Dedifferentiated amniotic fluid mesenchymal stem cell (primary cell): ENCODE measurements at regions not wholly inside any gene's neighbourhood (a gene's known extent, or its start where the extent isn't known, plus 50 kb on each side); places are given as distances from the start of the nearest gene placed in this dataset.

Experiments
- DNase-seq: peaks from one replicate; pipeline ENCODE4 v3.0.0-alpha.2; 2016; ENCODE audit errors: extremely low spot score

DNA sequence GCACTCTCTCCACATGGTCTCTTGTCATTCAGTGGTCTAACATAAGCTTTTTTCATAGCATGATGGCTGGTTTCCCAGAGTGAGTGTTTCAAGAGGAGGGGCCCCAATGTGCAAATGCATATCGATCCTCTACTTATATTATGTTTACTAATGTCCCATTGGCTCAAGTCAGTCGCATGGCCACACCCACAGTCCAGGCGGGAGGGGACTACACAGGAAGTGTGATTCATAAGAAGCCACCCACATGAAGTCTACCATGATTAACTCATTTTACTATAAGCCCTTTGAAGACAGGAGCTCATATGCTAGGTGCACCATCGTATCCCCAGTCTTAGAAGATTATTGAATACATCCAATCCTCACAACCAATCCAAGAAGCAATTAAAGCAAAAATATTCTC lies 89.5 kb upstream of the ISX start:
- DNase-seq: no peak

DNA sequence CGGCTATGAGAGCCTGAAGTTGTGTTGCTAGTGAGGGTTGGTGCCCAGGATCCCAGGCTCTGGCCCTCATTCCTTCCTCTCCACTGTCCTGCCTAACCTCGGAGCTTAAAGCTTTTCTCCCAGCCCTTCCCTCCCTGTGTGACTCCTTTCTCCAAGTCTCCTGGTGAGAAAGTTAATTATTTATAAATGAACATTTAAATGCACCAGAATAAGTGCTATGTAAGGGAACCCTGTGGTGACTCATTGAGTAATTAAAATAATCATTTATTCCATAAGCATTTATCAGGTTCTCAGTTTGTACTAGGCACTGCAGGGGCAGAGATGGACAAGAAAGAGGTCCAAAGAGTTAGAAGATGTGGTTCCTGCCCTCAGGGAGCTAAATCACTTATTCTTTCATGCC lies 89.1 kb upstream of the ISX start:
- no peak for DNase-seq

DNA sequence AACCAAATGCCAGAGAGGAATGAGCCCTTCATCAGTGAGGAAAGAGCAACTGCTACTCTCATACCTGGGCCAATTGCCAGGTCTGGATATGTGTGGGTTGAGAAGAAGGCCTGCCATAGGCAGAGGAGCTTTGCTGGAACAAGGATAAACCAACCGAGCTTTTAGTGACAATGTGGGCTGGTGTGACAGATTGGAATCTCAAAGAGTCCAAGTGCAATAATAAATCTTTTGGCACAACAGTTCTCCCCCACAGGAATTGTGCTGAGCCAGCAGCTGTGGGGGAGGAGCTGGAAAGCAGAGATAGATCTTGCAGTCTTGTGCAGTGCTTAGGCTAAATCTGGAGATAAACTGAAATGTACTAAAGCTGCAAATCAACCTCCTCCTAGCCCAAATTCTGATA lies 79.4 kb upstream of the ISX start:
- DNase-seq: no peak

GRCh38 chr22:34992672-34993071 lies 73.3 kb upstream of the ISX start:
- no peak for DNase-seq

- no peak for DNase-seq
Observed at GRCh38 chr22:34993548-34993947, 72.4 kb upstream of the ISX start.

DNA sequence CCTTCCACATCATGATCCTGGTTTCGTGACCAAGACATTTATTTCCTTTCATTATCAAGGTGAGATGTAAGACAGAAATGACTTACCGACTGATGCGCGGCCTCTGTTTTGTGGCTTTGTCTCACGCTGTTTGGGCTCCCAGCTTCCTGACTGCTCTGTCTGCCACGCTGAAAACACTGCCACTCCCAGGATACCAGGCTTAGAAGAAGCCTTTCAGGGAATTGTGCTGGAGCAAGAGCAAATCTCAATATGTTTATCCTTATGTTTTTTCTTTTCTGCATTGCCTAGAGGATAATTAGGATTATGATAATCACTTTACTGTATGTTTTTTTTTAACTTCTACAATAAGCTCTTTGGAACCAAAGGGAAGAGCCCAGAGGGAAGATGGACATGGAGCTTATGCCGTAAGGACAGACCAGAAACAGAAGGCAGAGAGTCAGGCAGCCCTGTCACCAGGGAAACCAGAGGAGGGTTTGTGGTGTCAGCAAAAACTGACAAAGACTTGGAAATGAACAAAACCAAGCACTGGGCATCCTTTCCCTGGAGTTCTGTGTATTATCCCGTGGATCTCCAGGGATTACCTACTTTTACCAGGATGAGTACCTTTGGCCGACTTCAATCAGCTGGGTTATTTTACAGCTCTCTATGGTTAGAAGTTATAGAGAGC lies 68.2 kb upstream of the ISX start:
- no peak for DNase-seq

DNA sequence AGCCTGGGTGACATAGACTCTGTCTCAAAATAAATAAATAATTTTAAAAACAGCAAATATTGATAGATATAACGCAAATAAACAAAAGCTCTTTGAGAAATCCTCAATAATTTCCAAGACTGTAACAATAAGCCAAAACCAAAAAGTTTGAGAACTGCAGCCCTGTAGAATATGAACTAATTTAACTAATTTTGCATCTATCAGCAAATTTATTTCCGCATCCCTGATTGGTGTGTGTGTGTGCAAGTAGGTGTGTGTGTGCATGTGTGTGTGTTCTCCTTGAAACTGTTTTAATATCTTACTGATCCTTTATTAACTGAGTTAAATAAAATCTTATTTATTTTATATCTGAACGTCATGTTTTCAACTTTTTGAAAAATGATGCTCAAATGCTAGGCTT lies 67.0 kb upstream of the ISX start:
- DNase-seq: no peak

DNA sequence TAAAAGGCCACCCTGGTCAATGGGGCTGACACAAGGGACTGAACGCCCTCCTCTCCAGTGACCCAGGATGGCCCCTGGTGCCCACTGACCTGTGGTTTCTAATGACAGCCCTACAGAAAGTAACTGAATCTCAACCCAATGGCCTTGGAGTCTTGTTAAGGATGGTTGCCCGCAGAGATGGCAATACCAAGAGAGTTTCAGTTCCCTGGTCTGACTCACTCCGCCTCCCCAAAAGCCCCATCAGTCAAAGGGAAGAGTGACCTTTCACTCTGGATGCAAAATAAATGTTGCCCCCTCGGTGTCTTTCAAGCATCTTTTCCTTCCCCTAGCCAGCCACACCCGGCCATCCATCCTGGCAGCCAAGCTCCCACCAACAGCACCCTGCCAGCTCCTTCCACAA lies 57.7 kb upstream of the ISX start:
- DNase-seq: no peak

DNA sequence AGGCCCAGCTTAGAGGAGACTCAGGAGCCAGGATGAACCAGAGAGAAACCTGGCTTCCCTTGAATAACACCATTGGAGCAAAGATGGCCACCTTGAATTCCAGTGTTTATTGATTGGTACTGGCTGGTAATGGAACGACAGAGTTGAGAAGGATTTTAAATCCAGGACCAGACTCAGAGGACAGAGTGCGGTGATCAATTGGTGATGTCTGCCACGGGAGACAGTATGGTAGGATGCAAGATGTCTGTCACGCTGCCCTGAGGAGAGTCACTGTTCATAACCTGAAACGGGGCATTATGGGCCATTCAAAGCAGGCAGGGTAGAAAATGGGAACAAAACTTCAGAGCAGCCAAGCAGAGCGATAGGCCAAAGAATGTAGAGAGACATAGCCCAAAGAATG lies 55.4 kb upstream of the ISX start:
- DNase-seq: no peak

GRCh38 chr22:35014812-35015211 lies 51.1 kb upstream of the ISX start:
- DNase-seq: no peak
